ENCODE measurements at regions not wholly inside any gene's neighbourhood (a gene's known extent, or its start where the extent isn't known, plus 50 kb on each side); places are given as distances from the start of the nearest gene placed in this dataset.

DNA sequence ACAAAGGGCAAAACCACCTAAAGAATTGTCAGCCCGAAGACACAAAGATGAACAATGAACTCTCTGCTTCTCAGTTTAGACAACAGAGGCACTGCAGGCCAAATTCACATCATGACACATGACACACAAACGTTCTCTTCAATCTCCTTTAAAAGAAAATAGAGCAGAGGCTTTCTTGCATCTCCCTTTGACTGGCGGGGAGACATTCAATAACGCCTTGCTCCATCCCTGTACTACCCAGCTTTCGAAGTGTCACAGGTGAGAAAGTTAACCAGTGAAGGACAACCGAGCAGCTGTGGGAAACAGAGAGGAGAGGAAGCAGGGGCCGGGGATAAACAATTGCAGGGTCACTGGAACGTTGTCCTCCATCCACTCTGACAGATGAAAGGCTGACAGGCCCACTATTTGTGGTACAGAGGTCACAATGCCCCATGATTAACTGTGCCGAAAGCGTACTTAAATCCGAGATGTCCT is 130.8 kb downstream of the PHLDA1 start:
- DNase-seq (ENCODE audit: low read depth), result no peak

- no peak for DNase-seq (ENCODE audit: low read depth)
Observed at GRCh38 chr12:75900226-75900625, 131.3 kb downstream of the PHLDA1 start.

DNA sequence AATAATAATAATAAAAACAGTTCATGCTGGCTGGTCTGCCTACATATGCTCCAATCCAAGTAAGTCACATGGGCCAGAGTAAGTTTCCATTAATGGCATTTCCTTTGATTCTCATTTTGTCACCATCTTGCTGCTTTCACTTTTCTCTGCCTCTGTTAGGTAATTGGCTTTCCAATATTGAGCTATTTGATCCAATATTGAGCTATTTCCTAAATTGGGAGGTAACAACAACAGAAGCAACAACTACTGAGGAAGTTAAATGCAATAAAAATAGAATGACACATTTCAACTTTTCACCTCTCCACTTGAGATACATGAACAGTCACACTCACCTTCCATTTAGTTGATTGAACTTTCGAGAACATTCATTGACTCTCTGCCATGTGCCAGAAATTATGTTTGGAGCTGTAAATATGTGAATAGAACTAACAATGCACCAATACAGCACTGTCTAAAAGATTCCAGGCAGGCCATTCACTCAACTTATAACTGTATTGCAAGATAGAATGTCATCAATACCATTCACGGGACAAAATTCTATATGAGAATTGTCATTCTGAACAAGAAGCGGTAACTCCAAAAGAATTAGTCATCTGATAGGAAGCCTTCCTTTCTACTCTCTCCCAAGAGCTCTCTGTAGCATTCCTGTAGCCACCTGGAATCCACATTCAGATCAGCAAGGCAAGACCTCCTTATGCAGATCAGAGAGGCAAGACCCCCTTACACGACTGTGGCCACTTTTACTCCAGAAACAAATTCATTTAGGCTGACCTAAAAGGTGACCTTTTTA is 136.4 kb downstream of the PHLDA1 start:
- DNase-seq (ENCODE audit: low read depth), result no peak

DNA sequence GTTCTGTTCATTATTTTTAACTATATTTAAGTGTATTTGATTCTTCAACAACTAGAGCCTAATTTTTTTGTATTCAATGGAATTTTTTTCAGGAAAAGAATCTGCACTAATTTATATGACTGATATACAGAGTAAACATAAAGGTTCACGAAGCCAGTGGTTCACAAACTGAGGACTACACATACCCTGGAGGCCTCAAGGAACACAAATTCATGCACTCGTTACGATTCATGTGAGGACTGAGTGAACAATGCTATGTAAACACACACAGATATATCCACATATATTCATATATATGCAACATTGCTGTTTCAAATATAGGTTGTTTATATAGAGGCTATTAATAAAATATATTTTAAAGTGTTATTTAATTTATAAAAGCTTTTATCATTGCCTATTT is 137.8 kb downstream of the PHLDA1 start:
- DNase-seq (ENCODE audit: low read depth), result no peak

DNA sequence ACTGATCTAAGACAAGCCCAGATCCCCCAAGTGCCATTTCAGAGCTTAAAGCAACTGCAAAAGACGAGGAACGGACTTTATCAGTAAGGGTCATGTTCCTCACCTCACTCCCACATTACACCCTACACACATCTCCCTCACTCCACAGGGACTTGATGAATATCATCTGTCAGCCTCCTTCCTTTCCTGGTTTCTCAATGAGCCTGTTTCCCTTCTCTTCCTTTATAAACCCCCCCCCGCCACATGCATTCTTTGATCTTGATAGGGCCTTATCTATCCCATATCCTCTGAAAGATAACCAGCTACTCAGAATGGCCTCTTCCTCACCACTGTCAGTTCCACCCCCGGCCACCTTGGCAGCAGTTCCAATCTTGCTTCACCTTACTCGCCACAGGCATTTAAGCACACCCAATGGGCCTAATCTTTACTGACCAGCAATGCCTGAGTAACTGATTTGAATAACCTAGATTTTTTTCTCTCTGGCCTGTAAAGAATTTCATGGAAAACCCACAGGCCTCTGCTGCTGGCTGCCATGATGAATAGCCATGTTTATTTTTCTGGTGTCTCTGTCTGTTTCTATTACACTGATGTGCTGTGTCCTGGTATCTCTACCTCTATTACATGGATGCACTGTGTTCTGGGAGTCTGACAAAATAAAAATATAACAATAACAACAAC is 138.7 kb downstream of the PHLDA1 start:
- DNase-seq (ENCODE audit: low read depth), result peak; percentile 71

DNA sequence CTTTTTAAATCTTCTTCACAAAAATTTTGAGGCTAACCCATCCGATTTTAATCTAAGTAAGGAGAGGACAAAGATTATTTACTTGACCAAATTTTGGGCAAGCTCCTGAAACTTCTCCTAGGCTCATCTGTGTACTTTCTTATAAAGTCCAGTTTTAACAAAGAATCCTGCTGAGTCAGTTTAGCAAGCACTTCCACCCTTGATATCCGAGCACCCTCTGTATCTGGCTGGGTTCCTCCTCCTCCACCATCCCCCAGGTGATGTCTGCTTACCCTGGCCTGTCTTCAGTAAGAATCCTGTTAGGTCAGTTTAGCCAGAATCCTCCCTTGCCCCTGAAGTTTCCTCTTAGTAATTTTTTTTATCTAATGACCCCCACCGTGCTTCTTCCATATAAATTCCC is 140.5 kb downstream of the PHLDA1 start:
- DNase-seq (ENCODE audit: low read depth), result no peak

GRCh38 chr12:75890660-75891059 is 140.9 kb downstream of the PHLDA1 start:
- no peak for DNase-seq (ENCODE audit: low read depth)

DNA sequence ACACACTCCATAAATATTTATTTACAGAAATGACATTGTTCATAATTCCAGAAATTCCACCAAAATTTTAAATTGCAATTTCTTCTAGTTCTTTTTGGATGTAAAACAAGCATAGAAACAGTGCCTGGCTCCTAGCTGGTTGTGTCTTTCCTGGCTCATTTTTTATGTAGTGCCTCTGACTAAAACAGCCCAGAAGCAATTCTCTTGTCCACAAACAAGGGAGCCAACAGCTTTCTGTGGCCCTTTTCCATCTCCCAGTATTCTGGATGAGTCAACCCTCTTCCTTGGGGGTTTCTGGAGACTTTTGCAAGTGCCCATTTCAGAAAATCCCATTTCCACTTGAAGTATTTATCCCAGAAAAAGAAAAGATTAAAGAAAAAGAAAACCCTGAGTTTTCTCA is 141.4 kb downstream of the PHLDA1 start:
- DNase-seq (ENCODE audit: low read depth), result peak; percentile 41

GRCh38 chr12:75888874-75889613 is 142.5 kb downstream of the PHLDA1 start:
- peak; percentile 25 for DNase-seq (ENCODE audit: low read depth)

DNA sequence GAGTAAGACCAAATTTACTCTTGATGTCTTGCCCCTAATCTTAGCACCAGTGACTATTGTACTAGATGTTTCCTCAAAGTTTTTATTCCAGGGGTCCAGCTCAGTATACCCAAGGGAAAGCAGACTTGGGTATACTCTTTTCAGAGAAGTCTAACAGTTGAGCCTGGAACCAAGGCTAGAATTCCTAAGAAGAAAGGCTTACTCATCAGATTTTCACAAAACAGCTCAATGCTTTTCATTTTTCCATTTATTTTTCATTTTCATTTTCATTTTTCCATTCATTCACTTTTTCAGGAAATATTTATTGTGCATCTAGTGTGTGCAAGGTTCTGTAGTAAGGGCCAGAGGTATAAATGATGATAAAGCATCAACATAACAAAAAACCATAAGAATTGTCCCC is 143.2 kb downstream of the PHLDA1 start:
- DNase-seq (ENCODE audit: low read depth), result no peak

GRCh38 chr12:75887979-75888378 is 143.6 kb downstream of the PHLDA1 start:
- DNase-seq (ENCODE audit: low read depth), result no peak

GRCh38 chr12:75884465-75884985 is 147.1 kb downstream of the PHLDA1 start:
- no peak for DNase-seq (ENCODE audit: low read depth)

DNA sequence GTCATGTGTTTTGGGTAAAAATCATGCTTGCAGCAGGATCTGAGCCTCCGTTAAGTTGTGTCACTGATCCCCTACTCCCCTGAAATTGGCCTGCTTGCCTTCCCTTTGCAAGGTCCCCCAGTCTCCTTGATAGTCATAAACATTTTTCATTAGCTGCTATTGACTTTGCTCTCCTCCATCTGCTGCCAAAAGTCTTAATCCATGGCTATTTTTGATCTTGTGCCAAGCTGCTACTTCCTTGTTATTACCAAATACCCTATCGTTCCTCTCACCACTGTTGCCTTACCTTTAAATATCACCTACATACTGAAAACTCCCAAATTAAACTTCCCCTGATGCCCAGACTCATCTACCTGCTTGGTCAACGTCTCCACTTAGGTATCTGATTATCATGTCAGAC is 148.3 kb downstream of the PHLDA1 start:
- no peak for DNase-seq (ENCODE audit: low read depth)

DNA sequence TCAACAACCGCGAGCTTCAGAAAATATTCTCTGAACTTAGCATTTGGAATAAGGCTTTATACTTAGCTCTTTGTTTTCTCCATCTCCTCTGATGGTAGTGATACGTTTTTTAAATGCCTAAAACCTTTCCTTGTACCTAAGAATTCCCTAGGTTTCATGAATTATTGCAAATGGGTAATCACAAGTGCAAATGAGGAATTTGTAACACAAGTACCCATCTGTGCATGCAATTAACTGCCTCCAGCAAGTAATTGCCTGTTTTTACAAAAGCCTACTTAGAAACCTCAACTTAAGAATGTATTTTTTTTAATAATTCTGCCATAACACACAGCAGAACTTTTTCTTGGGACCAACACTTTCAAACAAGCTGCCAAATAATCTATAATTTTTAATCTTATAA is 149.2 kb downstream of the PHLDA1 start:
- DNase-seq (ENCODE audit: low read depth), result no peak

DNA sequence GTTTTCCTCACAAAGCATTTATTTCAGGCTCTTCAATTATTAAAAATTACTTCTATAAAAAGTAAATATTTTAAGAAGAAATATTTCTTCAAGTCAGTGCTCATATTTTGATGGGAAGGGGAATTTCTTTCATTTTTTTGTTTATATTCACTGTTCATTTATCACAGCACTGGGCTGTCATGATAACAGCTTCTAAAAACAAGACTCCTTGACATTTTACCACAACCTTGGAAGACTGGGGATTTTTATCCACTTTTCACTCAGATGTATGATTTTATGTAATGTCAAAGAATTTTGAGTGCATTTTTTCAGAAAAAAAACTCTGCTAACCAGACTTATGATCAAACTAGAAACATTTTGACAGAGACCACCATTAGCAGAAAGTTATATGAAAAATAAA is 149.7 kb downstream of the PHLDA1 start:
- no peak for DNase-seq (ENCODE audit: low read depth)

- no peak for DNase-seq (ENCODE audit: low read depth)
Observed at GRCh38 chr12:75877763-75878621, 153.6 kb downstream of the PHLDA1 start.

DNA sequence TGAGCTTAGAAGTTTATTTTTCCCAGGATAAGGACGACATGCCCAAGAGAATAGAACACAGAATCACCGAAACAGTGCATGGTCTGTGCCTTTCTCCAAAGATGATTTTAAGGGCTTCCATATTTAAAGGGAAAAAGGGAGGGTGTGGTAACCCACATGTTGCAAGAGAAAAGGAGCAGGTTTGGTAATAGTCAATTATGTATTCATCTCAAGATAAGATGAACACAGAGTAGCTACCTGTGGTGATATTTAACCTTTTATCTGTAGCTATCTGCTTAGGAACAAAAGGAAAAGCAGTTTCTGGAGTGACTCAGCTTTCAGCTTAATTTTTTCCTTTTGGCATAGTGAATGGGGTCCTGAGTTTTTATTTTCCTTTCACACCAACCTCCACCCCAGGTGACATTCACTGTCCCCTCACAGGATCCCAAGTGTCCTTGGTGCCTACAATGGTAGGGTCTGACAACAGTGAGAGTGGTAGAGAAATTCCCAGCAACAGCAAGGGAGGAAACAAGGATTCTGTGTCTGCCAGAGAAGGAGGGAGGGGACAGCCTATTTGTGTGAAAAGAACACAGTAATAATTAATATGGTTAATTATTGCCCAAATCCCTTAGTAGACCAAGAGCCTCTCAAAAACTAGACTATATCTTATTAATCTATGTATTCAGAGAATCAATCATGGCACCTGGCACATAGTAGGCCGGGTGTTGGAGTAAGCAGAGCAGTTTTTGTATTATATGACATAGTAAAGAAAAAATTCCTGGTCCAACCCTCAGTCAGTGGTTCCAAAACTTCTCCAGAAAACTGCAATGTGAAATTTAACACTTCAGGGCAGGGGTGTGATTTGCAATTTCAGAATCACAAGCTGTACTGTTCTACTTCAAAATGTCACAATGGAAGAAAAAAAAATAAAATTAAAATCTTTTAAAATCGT is 154.5 kb downstream of the PHLDA1 start:
- no peak for DNase-seq (ENCODE audit: low read depth)

DNA sequence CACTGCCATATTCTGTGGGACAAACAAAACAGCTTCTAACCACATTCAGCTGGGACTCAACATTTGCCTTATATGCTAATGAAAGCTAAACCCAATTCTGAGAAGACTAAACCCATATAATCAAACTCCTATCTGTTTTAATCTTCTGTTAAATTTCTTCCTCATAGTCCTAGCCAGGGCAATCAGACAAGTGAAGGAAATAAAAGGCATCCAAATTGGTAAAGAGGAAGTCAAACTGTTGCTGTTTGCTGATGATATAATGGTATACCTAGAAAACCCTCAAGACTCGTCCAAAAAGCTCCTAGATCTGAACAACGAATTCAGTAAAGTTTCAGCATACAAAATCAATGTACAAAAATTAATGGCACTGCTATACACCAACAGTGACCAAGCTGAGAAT is 157.1 kb downstream of the PHLDA1 start:
- DNase-seq (ENCODE audit: low read depth), result no peak

DNA sequence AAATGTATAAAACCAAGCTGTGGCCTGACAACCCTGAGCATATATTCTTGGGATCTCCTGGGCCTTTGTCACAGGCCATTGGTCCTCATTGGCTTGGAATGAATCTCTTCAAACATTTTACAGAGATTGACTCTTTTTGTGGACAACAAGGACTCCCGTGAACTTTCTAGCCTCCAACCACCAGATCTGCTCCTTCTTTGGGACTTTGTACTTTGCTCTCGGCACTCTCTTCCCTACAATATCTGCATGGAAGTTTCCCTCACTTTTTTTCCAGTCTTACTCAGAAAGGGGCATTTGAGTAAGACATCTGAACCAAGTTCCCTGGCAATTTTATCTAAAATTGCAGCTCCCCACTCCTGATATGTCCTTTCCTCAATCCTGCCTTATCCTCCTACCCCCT is 158.8 kb downstream of the PHLDA1 start:
- DNase-seq (ENCODE audit: low read depth), result no peak

GRCh38 chr12:75870878-75871277 is 160.7 kb downstream of the PHLDA1 start:
- peak; percentile 65 for DNase-seq (ENCODE audit: low read depth)

DNA sequence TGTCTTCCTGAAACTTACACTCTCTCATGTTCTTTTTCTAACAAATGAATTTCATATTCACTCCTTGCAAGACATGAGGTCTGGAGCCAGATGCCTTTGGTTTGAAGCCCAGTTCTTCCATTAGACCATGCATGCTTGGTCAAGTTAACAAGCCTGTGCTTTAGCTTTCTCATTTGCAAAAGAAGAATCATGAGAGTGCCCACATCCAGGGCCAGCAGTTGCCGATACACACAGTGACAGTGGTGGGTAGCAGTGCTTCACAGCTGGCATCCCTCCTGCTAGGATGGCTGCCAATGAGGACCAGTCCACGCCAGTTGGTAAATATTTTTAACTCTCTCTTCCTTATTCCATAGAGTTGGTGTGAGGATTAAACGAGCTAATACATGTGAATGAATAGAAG is 163.1 kb downstream of the PHLDA1 start:
- DNase-seq (ENCODE audit: low read depth), result no peak
